B cell (primary cell): ENCODE measurements at regions not wholly inside any gene's neighbourhood (a gene's known extent, or its start where the extent isn't known, plus 50 kb on each side); places are given as distances from the start of the nearest gene placed in this dataset.

Source experiments
- CTCF ChIP-seq: fragments of 200-600 bp; IDR thresholded peaks from one replicate; pipeline ENCODE4 v1.8.0; 2022; ENCODE audit warnings: antibody characterized with exemption, mild to moderate bottlenecking
- EZH2 ChIP-seq: IDR thresholded peaks from 2 replicates; pipeline ENCODE4 v1.6.1; 2012; ENCODE audit warnings: borderline replicate concordance, low read depth, mild to moderate bottlenecking, moderate library complexity, low read length; ENCODE audit not compliant: insufficient read depth, poor library complexity, severe bottlenecking

GRCh38 chr2:104597942-104598341 is 256.0 kb upstream of the POU3F3 start:
- TF ChIP-seq CTCF (no peak), EZH2 (no peak)
